ENCODE measurements at regions not wholly inside any gene's neighbourhood (a gene's known extent, or its start where the extent isn't known, plus 50 kb on each side); places are given as distances from the start of the nearest gene placed in this dataset.
A peak's percentile ranks its signal among the peaks of the same experiment; 100 is the strongest.

- DNase-seq (ENCODE audit: low read depth in 1 of 2, low spot score in 1 of 2), result no peak
These were observed 109.6 kb upstream of the BACH2 start for GRCh38 chr6:90406142-90406794.

DNA sequence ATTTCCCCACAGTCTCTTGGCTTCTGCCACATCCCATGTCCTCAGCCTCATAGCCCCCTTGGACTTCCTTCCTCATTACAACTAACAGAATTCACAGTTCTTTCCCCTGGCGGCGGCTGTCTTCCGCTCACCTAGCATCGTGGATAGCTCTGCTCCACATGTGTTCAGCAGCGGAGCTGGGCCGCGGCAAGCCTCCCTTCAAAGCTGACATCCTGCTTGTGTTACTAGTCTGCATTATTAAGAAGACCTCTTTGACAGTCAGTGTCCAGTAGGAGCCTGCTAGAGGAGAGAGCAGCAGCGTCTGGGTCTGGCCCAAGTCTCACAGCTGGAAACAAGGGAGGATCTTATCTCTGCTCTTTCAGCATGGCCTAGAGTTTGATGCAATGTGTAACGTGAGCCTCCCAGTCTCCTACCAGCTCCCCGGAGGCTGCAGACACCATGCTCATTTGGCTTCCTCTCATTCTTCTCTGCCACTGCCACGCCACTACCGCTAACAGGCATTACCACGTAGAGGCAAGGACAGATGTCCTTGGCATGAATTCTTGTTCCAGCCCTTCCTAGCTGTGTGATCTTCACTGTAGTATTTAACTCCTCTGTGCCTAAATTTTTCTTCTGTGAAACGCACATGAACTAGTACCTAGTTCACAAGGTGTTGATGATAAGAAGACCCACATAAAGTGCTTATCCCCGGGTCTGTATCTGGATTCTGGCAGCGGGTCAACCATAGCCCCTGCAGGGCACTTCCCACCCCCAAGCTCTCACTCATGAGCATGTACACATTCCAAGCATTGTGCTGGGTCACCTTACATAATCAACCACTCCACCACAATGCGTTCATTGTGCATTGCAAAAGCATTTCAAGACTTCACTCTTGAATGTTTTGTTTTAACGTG, 107.1 kb upstream of the BACH2 start:
- no peak for DNase-seq (ENCODE audit: low read depth in 1 of 2, low spot score in 1 of 2)

- no peak for DNase-seq (ENCODE audit: low read depth in 1 of 2, low spot score in 1 of 2)
These were observed 106.2 kb upstream of the BACH2 start for GRCh38 chr6:90402831-90403192.

DNA sequence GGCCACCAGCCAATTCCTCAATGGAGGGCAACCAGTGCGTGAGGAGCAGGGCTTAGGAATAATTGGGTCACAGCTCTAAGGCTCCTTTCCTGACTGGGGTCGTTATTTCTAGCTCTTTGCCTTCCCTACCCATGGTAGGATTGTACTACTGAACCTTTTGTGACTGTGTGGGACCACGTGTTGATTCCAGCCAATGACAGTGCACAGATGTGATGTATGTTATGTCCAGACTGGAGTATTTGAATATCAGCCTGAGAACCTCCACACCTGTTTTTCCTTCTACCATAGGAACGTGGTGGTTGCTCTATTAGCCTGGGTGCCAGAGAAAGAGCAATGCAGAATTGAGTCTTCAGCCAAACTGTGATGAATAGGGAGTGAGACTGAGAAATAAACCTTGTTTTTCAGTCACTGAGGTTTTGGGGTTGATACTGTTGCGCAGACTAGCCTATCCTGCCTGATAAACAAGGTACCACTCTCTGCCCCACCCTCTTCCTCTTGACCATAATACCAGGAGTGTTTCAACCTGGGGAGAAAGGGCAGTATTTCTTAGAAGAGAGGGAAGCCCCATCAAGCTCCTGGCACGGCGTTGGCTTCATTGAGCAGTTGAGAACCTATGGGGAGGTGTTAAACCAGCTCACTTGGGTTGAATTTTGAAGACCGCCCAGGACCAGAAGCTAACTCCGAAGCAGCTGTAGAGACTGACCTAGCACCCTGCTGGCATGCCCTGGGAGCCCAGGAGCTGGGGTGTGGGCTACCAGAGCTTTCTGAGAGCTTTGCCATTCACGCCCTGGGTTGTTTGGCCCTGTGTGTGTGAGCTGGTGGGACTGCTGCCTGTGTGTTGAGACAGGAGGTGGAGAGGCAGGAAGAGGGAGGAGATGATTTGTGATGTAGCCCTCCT, 105.5 kb upstream of the BACH2 start:
- DNase-seq (ENCODE audit: low read depth in 1 of 2, low spot score in 1 of 2), result no peak

- no peak for DNase-seq (ENCODE audit: low read depth in 1 of 2, low spot score in 1 of 2)
These were observed 103.3 kb upstream of the BACH2 start for GRCh38 chr6:90399970-90400369.

DNA sequence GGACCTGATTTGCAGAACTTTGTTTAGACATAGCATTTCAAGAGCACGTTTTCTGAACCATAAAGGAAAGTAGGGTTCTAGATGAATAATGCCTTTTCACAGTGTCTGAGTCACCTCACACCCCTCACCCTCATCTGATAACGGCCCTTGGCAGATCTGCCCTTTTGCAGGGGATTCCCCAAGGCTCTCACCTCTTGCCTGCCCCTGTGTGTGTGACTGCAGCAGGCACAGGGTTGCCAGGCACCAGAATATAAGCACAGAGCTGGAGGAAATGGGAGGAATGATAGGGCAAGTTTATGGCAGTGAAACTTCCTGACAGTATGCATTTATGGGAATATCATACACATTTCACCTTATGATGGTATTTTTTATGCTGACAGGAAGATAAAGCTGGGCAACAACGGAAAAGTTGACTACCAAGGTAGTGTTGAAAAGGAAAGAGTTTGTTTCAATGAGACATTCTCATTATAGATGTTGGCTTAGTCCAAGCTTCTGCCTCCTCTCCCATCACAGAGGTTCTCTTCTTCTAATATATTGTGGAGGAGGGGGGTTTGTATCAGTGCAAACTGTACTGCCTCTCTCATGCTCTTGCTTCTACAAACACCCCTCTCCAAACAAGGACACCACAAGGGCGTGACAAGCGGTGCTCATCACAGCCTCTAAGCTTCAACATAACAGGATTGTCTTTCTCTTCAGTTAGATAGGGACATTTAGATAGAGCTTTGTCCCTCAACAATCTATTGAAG, 101.5 kb upstream of the BACH2 start:
- DNase-seq (ENCODE audit: low read depth in 1 of 2, low spot score in 1 of 2), result peak; percentile 52 to 91

- DNase-seq (ENCODE audit: low read depth in 1 of 2, low spot score in 1 of 2), result no peak
These were observed 100.4 kb upstream of the BACH2 start for GRCh38 chr6:90397047-90397446.

DNA sequence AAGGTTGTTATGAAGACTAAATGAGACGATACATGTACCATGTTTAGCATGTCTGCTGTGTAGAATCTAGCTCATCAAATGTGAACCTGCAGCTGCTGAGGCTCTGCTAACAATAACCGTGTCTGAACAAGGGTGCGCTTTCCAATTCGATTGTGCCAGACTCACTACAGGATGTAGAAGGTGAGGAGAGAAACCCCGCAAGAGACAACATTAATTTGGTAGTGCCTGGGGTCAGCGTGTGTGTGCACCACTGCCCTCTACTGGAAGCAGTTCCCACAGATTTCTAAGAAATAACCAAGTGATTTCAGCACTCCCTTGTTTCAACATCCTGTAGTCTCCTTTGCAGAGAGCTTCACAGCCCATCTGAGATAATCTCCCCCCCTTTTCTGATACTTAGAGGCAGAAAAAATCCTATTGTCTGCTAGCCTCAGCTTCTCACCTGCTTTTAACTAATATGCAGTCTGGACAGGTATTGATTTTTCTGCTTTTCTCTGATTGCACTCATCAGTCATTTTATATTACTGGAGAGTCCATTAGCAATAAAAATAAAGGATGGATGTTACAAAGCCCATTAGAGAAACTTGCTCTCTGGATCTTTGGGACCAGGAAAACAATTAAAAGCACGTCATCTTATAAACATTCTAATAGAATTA, 96.7 kb upstream of the BACH2 start:
- peak; percentile 47 to 73 for DNase-seq (ENCODE audit: low read depth in 1 of 2, low spot score in 1 of 2)

DNA sequence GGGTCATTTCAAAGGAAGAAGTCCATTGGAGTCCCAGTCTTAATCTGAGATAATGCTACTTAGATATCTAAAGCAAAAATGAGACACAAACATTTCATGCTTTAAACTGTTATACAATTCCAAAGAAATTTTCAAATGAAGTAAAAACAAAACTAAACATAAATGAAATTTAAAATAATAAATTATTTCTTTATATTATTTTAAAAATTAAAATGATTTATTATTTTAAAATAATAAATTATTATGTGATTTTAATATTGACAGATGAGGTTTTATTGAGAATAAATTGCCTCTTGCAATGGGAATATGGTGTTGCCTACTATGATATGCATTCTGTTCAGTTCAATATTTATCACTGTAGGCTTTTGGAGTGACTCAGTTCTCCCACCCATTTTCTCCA, 93.7 kb upstream of the BACH2 start:
- no peak for DNase-seq (ENCODE audit: low read depth in 1 of 2, low spot score in 1 of 2)

GRCh38 chr6:90388395-90388794, 91.8 kb upstream of the BACH2 start:
- DNase-seq (ENCODE audit: low read depth in 1 of 2, low spot score in 1 of 2), result no peak

GRCh38 chr6:90387826-90388225, 91.2 kb upstream of the BACH2 start:
- no peak for DNase-seq (ENCODE audit: low read depth in 1 of 2, low spot score in 1 of 2)

- no peak for DNase-seq (ENCODE audit: low read depth in 1 of 2, low spot score in 1 of 2)
These were observed 90.7 kb upstream of the BACH2 start for GRCh38 chr6:90387383-90387775.

GRCh38 chr6:90386399-90387382, 90.0 kb upstream of the BACH2 start:
- DNase-seq (ENCODE audit: low read depth in 1 of 2, low spot score in 1 of 2), result no peak

- no peak for DNase-seq (ENCODE audit: low read depth in 1 of 2, low spot score in 1 of 2)
These were observed 89.2 kb upstream of the BACH2 start for GRCh38 chr6:90385759-90386313.

- no peak for DNase-seq (ENCODE audit: low read depth in 1 of 2, low spot score in 1 of 2)
These were observed 88.1 kb upstream of the BACH2 start for GRCh38 chr6:90384720-90385119.

DNA sequence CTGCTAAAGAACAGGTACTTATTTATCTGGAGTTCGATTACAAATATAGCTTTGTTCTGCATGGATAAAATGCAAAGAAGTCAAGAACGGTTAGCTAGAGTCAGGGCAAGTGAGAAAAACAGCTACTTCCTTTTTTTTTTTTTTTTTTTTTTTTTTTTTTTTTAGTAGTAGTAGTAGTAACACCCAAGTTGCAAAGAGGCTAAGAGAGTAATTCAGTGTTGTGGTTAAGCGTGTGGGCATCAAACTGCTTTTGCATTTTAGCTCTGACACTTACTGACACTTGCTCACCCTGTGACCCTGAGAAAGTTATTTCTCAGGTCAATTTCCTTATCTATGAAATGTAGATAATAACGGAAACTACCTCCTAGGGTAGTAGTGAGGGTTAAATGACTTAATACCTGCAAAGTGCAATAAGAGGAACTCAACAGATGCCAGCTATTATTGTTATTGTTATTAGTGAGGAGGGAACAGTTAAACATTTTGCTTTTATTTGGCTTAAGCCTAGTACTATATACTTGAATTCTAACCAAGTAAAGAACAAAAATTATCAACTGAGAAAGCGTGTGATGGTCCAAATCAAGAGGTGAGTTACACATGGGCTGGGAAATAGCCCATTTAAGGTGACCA, 86.7 kb upstream of the BACH2 start:
- no peak for DNase-seq (ENCODE audit: low read depth in 1 of 2, low spot score in 1 of 2)

DNA sequence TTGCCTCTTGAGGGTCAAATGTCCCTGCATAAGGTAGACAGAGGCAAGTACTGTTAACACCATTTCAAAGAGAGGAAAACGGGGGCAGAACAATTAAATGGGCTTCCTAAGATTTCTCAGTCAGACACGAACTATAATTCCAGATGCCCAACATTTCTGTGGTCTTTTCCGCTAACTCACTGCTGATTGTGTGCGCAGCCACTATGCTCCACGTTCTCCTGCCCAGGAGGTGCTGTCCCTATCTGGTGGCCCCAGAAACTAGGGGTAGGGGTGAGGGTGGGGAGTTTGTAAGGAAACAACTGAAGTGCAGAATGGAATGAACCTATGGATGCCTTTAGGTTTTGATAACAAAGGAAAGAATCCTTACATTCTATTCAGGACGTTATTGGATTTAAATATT, 86.1 kb upstream of the BACH2 start:
- no peak for DNase-seq (ENCODE audit: low read depth in 1 of 2, low spot score in 1 of 2)

DNA sequence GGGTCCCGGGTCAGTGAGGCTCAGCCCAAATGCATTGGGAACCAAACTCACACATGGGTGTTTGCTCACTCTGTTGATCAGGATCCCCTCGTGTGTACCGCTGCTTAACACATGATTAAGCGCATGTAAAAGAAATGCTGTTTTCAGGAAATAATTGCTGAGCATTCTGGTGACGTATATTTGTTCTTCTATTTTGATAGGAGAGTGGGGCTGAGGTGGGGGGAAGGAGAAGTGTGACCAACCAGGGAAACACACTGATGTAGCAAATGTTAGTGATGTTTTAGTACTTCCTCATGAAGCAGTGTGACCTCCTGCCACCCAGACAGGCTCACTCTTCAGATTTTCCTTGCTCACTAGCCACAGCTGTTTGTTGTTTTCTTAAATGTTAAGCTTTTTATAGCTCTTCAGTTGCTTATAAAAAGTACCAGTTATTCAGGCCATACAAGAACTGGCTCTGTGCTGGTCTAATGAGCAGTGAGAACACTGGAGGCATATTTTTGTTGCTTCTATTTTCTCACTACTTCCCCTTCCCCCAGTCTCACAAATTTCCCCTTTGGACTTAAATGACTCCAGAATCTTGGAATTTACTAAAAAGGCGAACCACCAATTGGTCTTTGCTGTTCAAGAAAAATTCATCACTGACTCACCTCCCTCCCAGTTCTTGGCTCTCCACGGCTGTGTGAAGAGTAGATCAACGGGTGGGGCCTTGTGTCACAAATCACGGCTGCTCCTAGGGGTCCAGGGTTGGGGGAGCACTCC, 79.2 kb upstream of the BACH2 start:
- DNase-seq (ENCODE audit: low read depth in 1 of 2, low spot score in 1 of 2), result no peak
